B cell (primary cell): ENCODE measurements at regions not wholly inside any gene's neighbourhood (a gene's known extent, or its start where the extent isn't known, plus 50 kb on each side); places are given as distances from the start of the nearest gene placed in this dataset.
A peak's percentile ranks its signal among the peaks of the same experiment; 100 is the strongest.

ENCODE experiments used
- ATAC-seq: fragments of 200-7000 bp; cut with Tn5 transposase; one replicate; pipeline ENCODE4 v1.10.0; 2021; ENCODE audit warnings: low read depth, mild to moderate bottlenecking, moderate number of reproducible peaks, moderate library complexity
- CTCF ChIA-PET: fragments of 350-600 bp; sonication (Branson Sonifier 250); formaldehyde crosslinking; loops from one replicate; lab custom pipeline; 2021; ENCODE audit warnings: antibody characterized with exemption, inconsistent platforms; lab: Charles Lee
- POLR2A ChIA-PET: fragments of 350-600 bp; sonication (Branson Sonifier 250); formaldehyde crosslinking; loops from one replicate; lab custom pipeline; 2021; ENCODE audit warnings: antibody characterized with exemption; lab: Charles Lee
- DNase-seq: peaks from one replicate; pipeline ENCODE4 v3.0.0; 2013
- H2AFZ ChIP-seq: 2 replicates; pipeline ENCODE4 v1.6.1; 2012; ENCODE audit warnings: mild to moderate bottlenecking, low read depth, low read length; ENCODE audit not compliant: insufficient read depth, poor library complexity, severe bottlenecking
- H3K27ac ChIP-seq, 2 donors: 1 replicate in 1 of 2; 2 replicates in 1 of 2; pipeline ENCODE4 v1.5.1; 2012 to 2013; ENCODE audit warnings: low read length in 2 of 2, mild to moderate bottlenecking in 2 of 2, moderate library complexity in 1 of 2
- H3K27me3 ChIP-seq, 4 experiments: fragments of 200-600 bp in 1 of 4; sonication (generic) in 1 of 4; replicated peaks in 1 of 4; 1 replicate in 2 of 4; 2 replicates in 2 of 4; pipeline versions ENCODE4 v1.6.1 to v1.7.0; 2013 to 2016; ENCODE audit warnings: low read length in 3 of 4, mild to moderate bottlenecking in 2 of 4, mixed read lengths in 1 of 4, moderate library complexity in 1 of 4; ENCODE audit not compliant: insufficient read depth in 4 of 4, control insufficient read depth in 3 of 4; ENCODE audit errors: control extremely low read depth in 1 of 4
- H3K36me3 ChIP-seq, 2 experiments: replicated peaks in 1 of 2; 1 replicate in 1 of 2; 2 replicates in 1 of 2; pipeline versions ENCODE4 v1.6.1 to v1.7.1; 2013; ENCODE audit warnings: low read length in 1 of 2; ENCODE audit not compliant: insufficient read depth in 2 of 2, control insufficient read depth in 1 of 2; ENCODE audit errors: control extremely low read depth in 1 of 2, extremely low read depth in 1 of 2
- H3K4me1 ChIP-seq, 2 donors: fragments of 200-600 bp in 1 of 2; sonication (generic) in 1 of 2; 1 replicate in 1 of 2; 2 replicates in 1 of 2; pipeline versions ENCODE4 v1.5.1 to v1.6.1; 2013 to 2017; ENCODE audit warnings: low read length in 2 of 2; ENCODE audit not compliant: control insufficient read depth in 2 of 2, insufficient read depth in 2 of 2
- H3K4me2 ChIP-seq: replicated peaks from 2 replicates; pipeline ENCODE3; 2012; ENCODE audit warnings: mild to moderate bottlenecking, low read depth, low read length; ENCODE audit not compliant: poor library complexity, severe bottlenecking
- H3K4me3 ChIP-seq, 5 experiments: fragments of 200-600 bp in 1 of 5; sonication (generic) in 1 of 5; 1 replicate in 3 of 5; 2 replicates in 2 of 5; pipeline versions ENCODE4 v1.5.1 to v1.7.0; 2011 to 2016; ENCODE audit warnings: low read length in 4 of 5, mild to moderate bottlenecking in 4 of 5, low read depth in 2 of 5, control low read depth in 1 of 5, moderate library complexity in 1 of 5; ENCODE audit not compliant: insufficient read depth in 1 of 5; ENCODE audit errors: control extremely low read depth in 1 of 5, extremely low read depth in 1 of 5
- H3K79me2 ChIP-seq: fragments of 200-600 bp; sonication (generic); one replicate; pipeline ENCODE4 v1.6.0; 2016; ENCODE audit warnings: low read length; ENCODE audit not compliant: control insufficient read depth, insufficient read depth
- H3K9ac ChIP-seq: fragments of 200-600 bp; sonication (generic); 2 replicates; pipeline ENCODE4 v1.6.1; 2017; ENCODE audit warnings: mild to moderate bottlenecking, low read length, moderate library complexity
- H3K9me3 ChIP-seq, 3 donors: one replicate each; pipeline versions ENCODE4 v1.6.1 to v1.7.1; 2013; ENCODE audit warnings: low read length in 2 of 3; ENCODE audit not compliant: control insufficient read depth in 2 of 3, insufficient read depth in 1 of 3; ENCODE audit errors: control extremely low read depth in 1 of 3
- H4K20me1 ChIP-seq: 2 replicates; pipeline ENCODE4 v1.6.0; 2012; ENCODE audit warnings: mild to moderate bottlenecking, low read length; ENCODE audit not compliant: insufficient read depth, control insufficient read depth, poor library complexity, severe bottlenecking
- H3K27ac Mint-ChIP-seq: one replicate; pipeline ENCODE4 v1.8.0; 2021; ENCODE audit warnings: mixed read lengths
- H3K27me3 Mint-ChIP-seq: one replicate; pipeline ENCODE4 v1.8.0; 2021; ENCODE audit warnings: mixed read lengths
- H3K4me1 Mint-ChIP-seq: one replicate; pipeline ENCODE4 v1.8.0; 2021; ENCODE audit warnings: mixed read lengths
- H3K4me3 Mint-ChIP-seq: one replicate; pipeline ENCODE4 v1.8.0; 2021; ENCODE audit warnings: mixed read lengths
- H3K9me3 Mint-ChIP-seq: one replicate; pipeline ENCODE4 v1.8.0; 2022; ENCODE audit warnings: mixed read lengths; ENCODE audit not compliant: insufficient read depth
- CTCF ChIP-seq: fragments of 200-600 bp; IDR thresholded peaks from one replicate; pipeline ENCODE4 v1.8.0; 2022; ENCODE audit warnings: antibody characterized with exemption, mild to moderate bottlenecking
- EZH2 ChIP-seq: IDR thresholded peaks from 2 replicates; pipeline ENCODE4 v1.6.1; 2012; ENCODE audit warnings: borderline replicate concordance, low read depth, mild to moderate bottlenecking, moderate library complexity, low read length; ENCODE audit not compliant: insufficient read depth, poor library complexity, severe bottlenecking
- WGBS: methylation state at CpG from one replicate; pipeline ENCODE4 v1.1.5; 2013; ENCODE audit warnings: missing lambda C conversion rate; ENCODE audit not compliant: insufficient coverage; 5-methylcytosine and 5-hydroxymethylcytosine counted together
- intact Hi-C: fragments of 100-400 bp; cut with micrococcal nuclease; formaldehyde crosslinking; loops from one replicate; pipeline ENCODE4 v1.10.0; 2022

DNA sequence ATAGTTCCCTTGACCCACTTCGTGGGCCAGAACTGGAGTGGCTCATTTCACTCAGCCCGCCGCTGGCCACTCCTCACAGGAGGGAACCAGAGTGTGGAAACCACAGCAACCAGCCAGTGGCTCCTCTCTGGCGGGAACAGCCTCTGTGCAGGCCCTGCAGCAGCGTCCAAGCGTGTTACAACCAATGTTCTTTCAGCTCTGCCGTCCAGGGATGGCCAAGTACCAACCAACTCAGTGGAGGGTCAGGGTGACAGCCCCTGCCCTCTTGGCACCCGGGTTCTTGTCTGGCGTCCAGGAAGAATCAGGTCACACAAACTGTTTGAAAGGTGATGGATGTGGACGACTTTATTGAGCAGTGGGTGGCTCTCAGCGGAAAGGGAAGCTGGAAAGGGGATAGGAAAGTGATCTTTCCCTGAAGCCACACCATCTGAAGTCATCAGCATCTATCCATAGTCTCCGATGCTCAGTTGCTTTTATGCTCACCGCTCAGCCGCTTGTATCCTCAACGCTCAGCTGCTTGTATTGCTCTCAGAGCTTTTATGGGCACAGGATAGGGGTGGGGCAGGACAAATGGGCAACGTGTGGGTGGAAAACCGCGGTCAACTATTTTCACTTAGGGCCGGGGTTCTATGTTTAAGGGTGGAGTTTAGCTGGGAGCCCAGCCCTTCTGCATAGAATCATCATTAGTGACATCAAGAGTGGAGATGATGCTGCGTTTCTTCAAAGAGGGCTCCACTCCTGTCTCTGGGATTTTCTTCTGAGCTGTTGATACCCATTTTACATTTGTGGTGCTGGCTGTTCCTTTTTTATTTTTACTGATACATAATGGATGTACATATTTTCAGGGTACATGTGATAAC, 250.2 kb downstream of the RRAGC start:
- H4K20me1 ChIP-seq, result no peaks in the 10 kb centered on the region
- no peak overlapping the region for H2AFZ ChIP-seq
- H3K4me3 ChIP-seq, result no peak overlapping the region
- peaks cover 0 to 12% (median 0%) of the 10 kb centered on the region in 4 experiments for H3K27me3 ChIP-seq
- H3K4me3 Mint-ChIP-seq, result no peak overlapping the region
- TF ChIP-seq EZH2 (no peak), CTCF (no peak)
- 85% methylated on average over 17 of the region's 20 CpGs for WGBS
- no peak overlapping the region for H3K4me2 ChIP-seq
- H3K4me1 Mint-ChIP-seq, result no peaks in the 10 kb centered on the region
- DNase-seq (no peak), ATAC-seq (no peak)
- H3K9ac ChIP-seq, result no peak overlapping the region
- H3K27ac ChIP-seq, result no peak overlapping the region
- no peaks in the 10 kb centered on the region for H3K36me3 ChIP-seq
- H3K27ac Mint-ChIP-seq, result no peak overlapping the region
- POLR2A ChIA-PET, result interaction anchor here (0.5 kb wide), 1 partner anchor 585 kb away, joined by 6 read pairs; no protein-coding TSS in a partner anchor
- peaks cover 46% of the 10 kb centered on the region for H3K27me3 Mint-ChIP-seq
- no peaks in the 10 kb centered on the region for H3K9me3 Mint-ChIP-seq
- H3K79me2 ChIP-seq, result no peaks in the 10 kb centered on the region
- H3K4me1 ChIP-seq, result no peaks in the 10 kb centered on the region
- CTCF ChIA-PET, result interaction anchor here (0.6 to 1.3 kb wide), 4 partner anchors 119 to 483 kb away, joined by 3 read pairs; no protein-coding TSS in a partner anchor
- H3K9me3 ChIP-seq, result no peaks in the 10 kb centered on the region
- intact Hi-C loops, result no loop called here

GRCh38 chr1:38608202-38608864, 251.2 kb downstream of the RRAGC start:
- no peaks in the 10 kb centered on the region for H3K4me1 Mint-ChIP-seq
- no peaks in the 10 kb centered on the region for H3K9me3 ChIP-seq
- POLR2A ChIA-PET, result no interaction called here
- DNase-seq (peak; percentile 24), ATAC-seq (peak; percentile 28)
- H3K27me3 Mint-ChIP-seq, result peaks cover 50% of the 10 kb centered on the region
- no peak overlapping the region for H3K4me2 ChIP-seq
- no peaks in the 10 kb centered on the region for H3K36me3 ChIP-seq
- WGBS, result 29% methylated on average over 15 of the region's 17 CpGs
- H4K20me1 ChIP-seq, result no peaks in the 10 kb centered on the region
- H3K79me2 ChIP-seq, result no peaks in the 10 kb centered on the region
- no peak overlapping the region for H3K27ac ChIP-seq
- CTCF ChIA-PET, result interaction anchor here (0.6 to 1.3 kb wide), 4 partner anchors 118 to 227 kb away, joined by 3 to 4 read pairs (median 3); no protein-coding TSS in a partner anchor
- H3K27me3 ChIP-seq, result peaks cover 0 to 9% (median 0%) of the 10 kb centered on the region in 4 experiments
- intact Hi-C loops, result no loop called here
- H3K4me1 ChIP-seq, result no peaks in the 10 kb centered on the region
- no peak overlapping the region for H3K9ac ChIP-seq
- no peak overlapping the region for H3K4me3 ChIP-seq
- no peaks in the 10 kb centered on the region for H3K9me3 Mint-ChIP-seq
- peak; percentile 46 for TF ChIP-seq CTCF
- TF ChIP-seq EZH2, result no peak
- no peak overlapping the region for H3K4me3 Mint-ChIP-seq
- no peak overlapping the region for H3K27ac Mint-ChIP-seq
- peak overlapping the region; percentile 38 for H2AFZ ChIP-seq
